GM23338 (cell line): ENCODE measurements at regions not wholly inside any gene's neighbourhood (a gene's known extent, or its start where the extent isn't known, plus 50 kb on each side); places are given as distances from the start of the nearest gene placed in this dataset.

Experiments used
- ATAC-seq: fragments of 200-7000 bp; cut with Tn5 transposase; 3 replicates; pipeline ENCODE4 v1.9.1; 2020
- DNase-seq: peaks from one replicate; pipeline ENCODE4 v3.0.0-alpha.2; 2015; ENCODE audit warnings: low spot score
- H2AFZ ChIP-seq: fragments of 200-600 bp; sonication (generic); 2 replicates; pipeline ENCODE4 v1.8.0; 2016; ENCODE audit warnings: antibody characterized with exemption, mild to moderate bottlenecking, moderate library complexity
- H3F3A ChIP-seq: fragments of 200-600 bp; sonication (generic); replicated peaks from 2 replicates; pipeline ENCODE4 v1.8.0; 2017; ENCODE audit warnings: antibody characterized with exemption, mixed run types, low read depth
- H3K27ac ChIP-seq: fragments of 200-600 bp; sonication (generic); 2 replicates; pipeline ENCODE4 v1.6.1; 2016; ENCODE audit warnings: low read depth
- H3K27me3 ChIP-seq: fragments of 200-600 bp; sonication (generic); 2 replicates; pipeline ENCODE4 v1.8.0; 2016; ENCODE audit warnings: mild to moderate bottlenecking, mixed run types, moderate library complexity; ENCODE audit not compliant: insufficient read depth
- H3K36me3 ChIP-seq: fragments of 200-600 bp; sonication (generic); 2 replicates; pipeline ENCODE4 v1.8.0; 2016; ENCODE audit warnings: mild to moderate bottlenecking; ENCODE audit not compliant: insufficient read depth
- H3K4me1 ChIP-seq: fragments of 200-600 bp; sonication (generic); 2 replicates; pipeline ENCODE4 v1.8.0; 2016; ENCODE audit warnings: mild to moderate bottlenecking, moderate library complexity; ENCODE audit not compliant: insufficient read depth
- H3K4me2 ChIP-seq: fragments of 200-600 bp; sonication (generic); 2 replicates; pipeline ENCODE4 v1.7.1; 2017; ENCODE audit warnings: mixed run types
- H3K4me3 ChIP-seq: fragments of 200-600 bp; sonication (generic); 2 replicates; pipeline ENCODE4 v1.6.1; 2016; ENCODE audit warnings: mixed run types
- H3K79me2 ChIP-seq: fragments of 200-600 bp; sonication (generic); replicated peaks from 2 replicates; pipeline ENCODE4 v1.8.0; 2017; ENCODE audit warnings: mild to moderate bottlenecking; ENCODE audit not compliant: insufficient read depth
- H3K9me2 ChIP-seq: fragments of 200-600 bp; sonication (generic); 2 replicates; pipeline ENCODE4 v1.8.0; 2017; ENCODE audit not compliant: insufficient read depth
- H4K20me1 ChIP-seq: fragments of 200-600 bp; sonication (generic); replicated peaks from 2 replicates; pipeline ENCODE4 v1.8.0; 2017; ENCODE audit warnings: mild to moderate bottlenecking; ENCODE audit not compliant: insufficient read depth
- H3K27ac Mint-ChIP-seq: 2 replicates; pipeline ENCODE4 v1.8.0; 2020; ENCODE audit warnings: inconsistent platforms, mild to moderate bottlenecking, moderate library complexity, mixed read lengths
- H3K27me3 Mint-ChIP-seq: 3 replicates; pipeline ENCODE4 v1.8.0; 2022; ENCODE audit warnings: low read depth, mild to moderate bottlenecking, moderate library complexity, mixed read lengths, inconsistent platforms; ENCODE audit not compliant: insufficient read depth, poor library complexity
- H3K36me3 Mint-ChIP-seq: 3 replicates; pipeline ENCODE4 v1.8.0; 2021; ENCODE audit warnings: low read depth, mild to moderate bottlenecking, inconsistent platforms, moderate library complexity, mixed read lengths
- H3K4me1 Mint-ChIP-seq: 3 replicates; pipeline ENCODE4 v1.8.0; 2020; ENCODE audit warnings: mild to moderate bottlenecking, inconsistent platforms, mixed read lengths
- H3K4me3 Mint-ChIP-seq: 3 replicates; pipeline ENCODE4 v1.8.0; 2021; ENCODE audit warnings: moderate library complexity, mild to moderate bottlenecking, inconsistent platforms, mixed read lengths
- H3K9me3 Mint-ChIP-seq: 3 replicates; pipeline ENCODE4 v1.8.0; 2020; ENCODE audit warnings: moderate library complexity, mild to moderate bottlenecking, inconsistent platforms, mixed read lengths
- CREB1 ChIP-seq: fragments of 250-450 bp; sonication (Bioruptor Pico); IDR thresholded peaks from 2 replicates; pipeline ENCODE4 v1.5.0; 2020; ENCODE audit warnings: low read depth, mild to moderate bottlenecking, moderate library complexity
- CTCF ChIP-seq, 2 experiments: fragments of 200-600 bp in 1 of 2; sonication (generic) in 1 of 2; conservative IDR thresholded peaks; 2 replicates each; pipeline versions ENCODE4 v1.5.1 to v1.6.1; 2016 to 2017; ENCODE audit warnings: antibody characterized with exemption in 2 of 2, low read depth in 2 of 2, mild to moderate bottlenecking in 2 of 2, moderate library complexity in 1 of 2
- EZH2 ChIP-seq: fragments of 200-600 bp; sonication (generic); IDR thresholded peaks from one replicate; pipeline ENCODE4 v1.8.0; 2017; ENCODE audit warnings: antibody characterized with exemption, mild to moderate bottlenecking, low read depth; ENCODE audit not compliant: unreplicated experiment
- EZH2phosphoT487 ChIP-seq: fragments of 200-600 bp; sonication (generic); IDR thresholded peaks from one replicate; pipeline ENCODE4 v1.8.1; 2018; ENCODE audit warnings: antibody characterized with exemption; ENCODE audit not compliant: unreplicated experiment
- JUNB ChIP-seq: IDR thresholded peaks from one replicate; pipeline ENCODE4 v1.6.1; 2016; ENCODE audit warnings: antibody characterized with exemption; ENCODE audit not compliant: unreplicated experiment
- NANOG ChIP-seq: IDR thresholded peaks from 2 replicates; pipeline ENCODE4 v1.6.1; 2016; ENCODE audit warnings: antibody characterized with exemption, borderline replicate concordance
- POLR2AphosphoS5 ChIP-seq: IDR thresholded peaks from 2 replicates; pipeline ENCODE4 v1.6.1; 2016; ENCODE audit warnings: antibody characterized with exemption, low read depth
- REST ChIP-seq: IDR thresholded peaks from one replicate; pipeline ENCODE4 v1.6.1; 2018; ENCODE audit warnings: antibody characterized with exemption; ENCODE audit not compliant: unreplicated experiment
- STAT1 ChIP-seq: IDR thresholded peaks from one replicate; pipeline ENCODE4 v1.6.1; 2016; ENCODE audit warnings: antibody characterized with exemption; ENCODE audit not compliant: unreplicated experiment
- ZNF114 ChIP-seq: fragments of 250-450 bp; sonication (Bioruptor Pico); IDR thresholded peaks from 2 replicates; pipeline ENCODE4 v1.5.0; 2020; ENCODE audit warnings: mild to moderate bottlenecking, moderate library complexity
- ZNF331 ChIP-seq: fragments of 250-450 bp; sonication (Bioruptor Pico); IDR thresholded peaks from 2 replicates; pipeline ENCODE4 v1.5.0; 2020; ENCODE audit warnings: low read depth, mild to moderate bottlenecking, moderate library complexity

- Mint-ChIP-seq H3K9me3 (no peaks in the 10 kb centered on the region), H3K4me1 (peaks cover 16% of the 10 kb centered on the region), H3K36me3 (no peaks in the 10 kb centered on the region), H3K4me3 (no peak overlapping the region), H3K27me3 (no peaks in the 10 kb centered on the region), H3K27ac (no peak overlapping the region)
- DNase-seq (no peak), ATAC-seq (no peak)
- TF ChIP-seq CREB1 (CRISPR knock-in tag) (no peak), POLR2AphosphoS5 (no peak), JUNB (no peak), REST (no peak)
- Histone ChIP-seq H3K4me2 (no peak overlapping the region), H2AFZ (no peak overlapping the region), H3K9me2 (no peaks in the 10 kb centered on the region; the same call in 1 of the 2 replicates), H3F3A (no peaks in the 10 kb centered on the region), H3K27ac (no peak overlapping the region), H3K79me2 (no peaks in the 10 kb centered on the region), H3K4me3 (no peak overlapping the region), H4K20me1 (no peaks in the 10 kb centered on the region), H3K4me1 (peaks cover 14% of the 10 kb centered on the region; the same call in 1 of the 2 replicates), H3K27me3 (no peaks in the 10 kb centered on the region), H3K36me3 (no peaks in the 10 kb centered on the region)
Measured at GRCh38 chr15:47246317-47246716, 471.0 kb upstream of the SEMA6D start.

GRCh38 chr15:47258521-47258920 is 458.8 kb upstream of the SEMA6D start:
- Histone ChIP-seq H3K9me2 (0 out of 2 replicates have a peak, but pooled peaks cover under 1% of the 10 kb centered on the region), H3K4me2 (no peak overlapping the region), H3K79me2 (no peaks in the 10 kb centered on the region), H2AFZ (no peak overlapping the region; the same call in 1 of the 2 replicates), H3K27me3 (no peaks in the 10 kb centered on the region), H3F3A (no peaks in the 10 kb centered on the region), H3K4me1 (no peaks in the 10 kb centered on the region), H3K27ac (no peak overlapping the region), H4K20me1 (no peaks in the 10 kb centered on the region), H3K36me3 (no peaks in the 10 kb centered on the region), H3K4me3 (no peak overlapping the region)
- ATAC-seq (no peak), DNase-seq (no peak)
- Mint-ChIP-seq H3K27me3 (no peaks in the 10 kb centered on the region), H3K9me3 (peaks cover 12% of the 10 kb centered on the region; the same call in 2 of the 3 replicates), H3K4me3 (no peak overlapping the region), H3K27ac (no peak overlapping the region), H3K4me1 (no peaks in the 10 kb centered on the region), H3K36me3 (peaks cover 6% of the 10 kb centered on the region; the same call in 2 of the 3 replicates)
- TF ChIP-seq NANOG (no peak), ZNF114 (CRISPR knock-in tag) (no peak), POLR2AphosphoS5 (no peak), STAT1 (no peak), EZH2phosphoT487 (no peak), CREB1 (CRISPR knock-in tag) (no peak), JUNB (no peak), CTCF (conservative IDR thresholded peaks at IDR 0.05; ENCODE audit: low read depth in 2 of 2) (no peak), ZNF331 (CRISPR knock-in tag) (no peak), EZH2 (no peak), REST (no peak)
